HG03469 (cell line): ENCODE measurements at regions not wholly inside any gene's neighbourhood (a gene's known extent, or its start where the extent isn't known, plus 50 kb on each side); places are given as distances from the start of the nearest gene placed in this dataset.

Experiments
- ATAC-seq: cut with Tn5 transposase; IDR thresholded peaks from one replicate; pipeline ENCODE4 v1.9.1; 2021; ENCODE audit warnings: mild to moderate bottlenecking, moderate library complexity, moderate number of reproducible peaks; ENCODE audit not compliant: unreplicated experiment

- no peak for ATAC-seq
Measured at GRCh38 chr16:63983401-63983800, 1138.5 kb downstream of the CDH11 start.

DNA sequence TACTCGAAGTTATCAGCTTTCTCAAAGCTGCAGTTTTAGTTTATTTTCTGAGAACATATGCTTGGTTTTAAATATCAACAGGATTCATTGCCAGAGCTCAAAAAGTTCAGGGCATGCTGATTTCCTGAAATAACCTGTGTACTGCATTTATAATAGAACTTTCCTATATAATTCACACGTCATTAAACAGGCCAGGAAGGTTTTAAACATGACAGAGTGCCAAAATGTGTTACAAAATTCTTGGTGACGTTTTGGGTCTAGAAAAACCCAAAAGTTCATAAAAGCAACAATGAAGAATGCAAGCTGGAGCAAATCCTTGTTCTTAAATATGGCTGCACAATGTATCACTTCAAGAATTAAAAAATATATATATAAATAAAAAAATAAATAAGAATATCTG, 1139.1 kb downstream of the CDH11 start:
- ATAC-seq: no peak

DNA sequence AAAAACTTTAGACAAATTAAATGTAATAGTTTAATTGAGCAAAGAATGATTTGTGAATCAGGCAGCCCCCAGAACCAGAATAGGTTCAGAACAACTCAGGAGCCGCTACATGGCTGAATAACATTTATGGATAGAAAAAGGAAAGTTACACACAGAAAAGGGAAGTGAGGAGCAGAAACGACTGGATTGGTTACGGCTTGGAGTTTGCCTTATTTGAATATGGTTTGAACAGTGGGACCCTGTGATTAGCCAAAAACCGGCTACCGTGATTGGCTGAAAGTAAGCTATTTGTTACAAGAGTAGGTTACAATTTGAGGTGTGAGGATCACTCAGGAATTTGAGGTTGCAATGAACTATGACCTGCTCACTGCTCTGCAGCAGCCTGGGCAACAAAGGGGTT, 1139.8 kb downstream of the CDH11 start:
- ATAC-seq: no peak

DNA sequence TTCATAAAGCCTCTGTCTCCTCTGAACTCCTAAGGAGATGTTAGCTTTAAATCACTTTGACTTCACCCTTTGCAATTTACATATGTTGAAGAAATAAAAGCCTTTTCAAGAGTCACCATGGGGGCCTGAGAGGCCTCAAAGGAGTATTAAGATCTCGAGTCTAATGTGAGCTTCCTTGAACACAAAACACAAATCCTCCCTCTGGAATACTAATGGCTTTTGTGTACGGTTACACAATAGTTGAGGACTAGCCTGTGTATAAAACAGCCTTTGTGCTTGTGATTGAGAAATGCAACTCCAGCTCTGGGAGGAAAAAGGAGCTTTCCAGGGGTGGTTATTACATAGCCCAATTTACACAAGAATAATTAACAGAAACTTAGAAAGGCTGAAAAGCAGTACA, 1140.2 kb downstream of the CDH11 start:
- ATAC-seq: no peak

GRCh38 chr16:63980763-63981162, 1141.1 kb downstream of the CDH11 start:
- ATAC-seq: no peak

DNA sequence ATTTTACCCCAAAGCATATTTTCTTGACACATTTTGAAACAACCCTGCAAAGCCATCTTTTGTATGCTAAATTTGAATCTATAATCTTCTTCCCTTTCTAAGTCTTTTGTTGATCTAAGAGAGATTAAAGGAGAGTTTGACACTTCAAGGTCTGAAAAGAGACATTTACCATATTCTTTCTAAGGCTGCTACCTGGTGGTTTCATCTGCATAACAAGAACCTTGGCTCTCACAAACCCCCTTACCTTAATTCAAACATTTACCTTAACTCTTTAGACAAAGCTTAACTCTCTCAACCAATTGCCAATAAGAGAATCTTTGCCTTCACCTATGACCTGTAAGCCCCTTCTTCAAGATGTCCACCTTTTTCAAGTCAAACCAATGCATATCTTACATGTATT, 1143.6 kb downstream of the CDH11 start:
- no peak for ATAC-seq

GRCh38 chr16:63976345-63976744, 1145.5 kb downstream of the CDH11 start:
- no peak for ATAC-seq

DNA sequence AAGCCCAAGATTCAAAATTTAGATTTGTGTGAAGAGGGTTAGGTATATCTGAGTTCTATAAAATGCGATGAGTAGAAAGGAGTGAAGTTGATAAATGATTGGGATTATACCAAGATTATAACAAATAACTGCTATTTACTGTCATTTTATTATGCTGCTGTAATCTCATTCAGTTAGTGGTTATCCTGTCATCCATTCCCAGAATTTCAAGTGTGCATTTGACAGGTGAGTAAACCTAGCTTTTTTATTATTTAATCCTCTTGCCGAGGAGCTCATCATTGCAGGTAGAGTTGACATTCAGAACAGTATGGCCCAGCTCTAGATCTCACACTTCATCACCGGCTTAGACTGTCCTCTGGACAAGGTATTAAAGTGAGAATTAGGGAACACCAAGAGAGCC, 1146.2 kb downstream of the CDH11 start:
- no peak for ATAC-seq

GRCh38 chr16:63967966-63968365, 1153.9 kb downstream of the CDH11 start:
- no peak for ATAC-seq

GRCh38 chr16:63960321-63960720, 1161.5 kb downstream of the CDH11 start:
- ATAC-seq: no peak

- no peak for ATAC-seq
Measured at GRCh38 chr16:63947022-63947421, 1174.8 kb downstream of the CDH11 start.

DNA sequence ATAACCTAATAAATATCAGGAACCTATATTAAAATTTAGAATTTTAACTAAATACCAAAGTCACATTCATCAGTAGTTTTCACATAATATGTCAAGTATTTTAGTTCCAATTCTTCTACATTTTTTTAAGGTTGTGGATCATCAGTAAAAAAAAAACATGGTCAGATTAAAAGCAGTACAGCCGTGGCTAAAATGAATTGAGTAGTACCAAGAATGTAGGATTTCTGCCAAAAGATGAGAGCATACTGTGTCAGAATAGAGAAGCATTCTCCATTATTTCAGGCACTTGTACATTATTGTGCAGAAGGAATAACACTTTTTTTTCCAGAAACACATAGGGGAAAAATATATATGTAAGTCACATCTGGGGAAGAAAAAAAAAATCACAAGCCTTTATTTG, 1176.1 kb downstream of the CDH11 start:
- no peak for ATAC-seq

DNA sequence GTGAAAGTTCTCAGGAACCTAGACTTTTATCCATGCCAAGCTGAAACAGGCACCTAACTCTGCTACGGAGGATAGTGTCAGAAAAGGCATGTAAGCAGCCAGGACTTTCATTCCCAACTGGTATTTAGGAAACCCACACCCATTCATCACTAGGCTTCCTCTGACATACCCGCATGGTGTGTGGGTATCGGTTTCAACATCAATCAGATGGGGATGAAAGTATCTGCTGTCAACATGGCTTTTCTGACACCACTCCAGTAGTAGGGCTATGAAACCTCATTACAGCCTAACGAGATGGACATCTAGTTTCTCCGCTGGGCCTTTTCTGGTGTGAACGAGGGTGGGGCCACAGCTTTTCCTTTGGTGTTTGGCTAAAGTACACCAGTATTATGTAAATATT, 1178.3 kb downstream of the CDH11 start:
- ATAC-seq: no peak

- no peak for ATAC-seq
Measured at GRCh38 chr16:63938661-63939060, 1183.2 kb downstream of the CDH11 start.

DNA sequence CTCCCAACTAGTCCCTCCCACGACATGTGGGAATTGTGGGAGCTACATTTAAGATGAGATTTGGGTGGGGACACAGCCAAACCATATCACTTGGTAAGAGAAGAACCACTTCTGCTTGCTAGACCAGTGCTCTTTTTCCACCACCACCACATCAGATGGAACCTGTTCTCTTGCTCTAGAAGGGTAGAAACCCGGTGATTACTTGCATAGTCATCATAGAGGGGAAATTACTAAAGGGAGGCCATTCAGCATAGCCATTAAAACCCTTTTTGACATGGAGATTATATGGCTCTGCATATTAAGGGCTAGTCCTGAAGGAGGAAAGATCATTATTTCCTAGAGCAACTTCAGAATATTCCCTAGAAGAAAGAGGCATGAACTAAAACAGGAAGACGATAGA, 1188.0 kb downstream of the CDH11 start:
- ATAC-seq: no peak

DNA sequence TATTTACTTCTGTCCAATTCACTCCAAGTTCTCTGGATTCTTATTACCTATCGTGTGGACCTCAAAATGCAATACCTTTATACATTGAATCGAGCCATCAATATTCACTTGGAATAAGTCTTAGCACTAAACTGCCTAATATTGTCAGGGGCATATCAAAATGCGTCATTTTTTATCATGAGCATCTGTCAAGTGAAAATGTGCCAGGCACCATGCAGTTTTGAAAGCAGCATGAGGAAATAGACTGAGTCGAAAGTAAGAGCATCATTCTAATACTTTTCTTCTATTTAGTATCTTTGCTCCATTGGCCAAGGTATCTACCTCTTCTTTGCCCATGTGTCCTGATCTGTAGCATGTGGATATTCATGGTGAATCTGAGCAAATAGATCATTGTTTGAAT, 1193.4 kb downstream of the CDH11 start:
- ATAC-seq: no peak

- no peak for ATAC-seq
Measured at GRCh38 chr16:63925221-63925620, 1196.6 kb downstream of the CDH11 start.

GRCh38 chr16:63922560-63922959, 1199.3 kb downstream of the CDH11 start:
- no peak for ATAC-seq

DNA sequence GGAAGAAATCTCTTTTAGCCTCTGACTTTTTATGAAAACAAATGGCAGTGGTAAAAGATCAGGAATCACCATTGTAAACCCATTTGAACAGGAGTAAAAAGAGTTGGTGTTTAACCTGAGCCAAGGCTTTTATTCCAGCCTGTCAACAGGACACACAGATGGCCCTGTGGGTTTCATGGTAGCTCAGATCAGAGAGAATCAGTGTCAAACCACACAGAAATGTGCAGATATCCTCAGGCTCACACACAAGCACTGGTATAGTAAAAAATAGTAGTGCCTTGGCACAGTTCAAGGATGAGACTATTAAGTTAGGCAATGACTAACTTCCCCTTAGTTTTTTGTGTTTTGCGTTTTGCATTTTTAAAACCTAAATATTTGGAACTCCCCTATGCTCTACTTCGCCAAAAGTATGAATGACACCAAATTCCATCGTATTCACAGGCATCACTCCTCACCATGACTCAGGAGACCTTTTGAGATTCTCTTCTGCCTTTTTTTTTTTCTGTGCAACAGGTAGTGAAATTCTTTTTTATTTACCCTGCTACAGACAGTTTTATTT, 1200.0 kb downstream of the CDH11 start:
- ATAC-seq: no peak

DNA sequence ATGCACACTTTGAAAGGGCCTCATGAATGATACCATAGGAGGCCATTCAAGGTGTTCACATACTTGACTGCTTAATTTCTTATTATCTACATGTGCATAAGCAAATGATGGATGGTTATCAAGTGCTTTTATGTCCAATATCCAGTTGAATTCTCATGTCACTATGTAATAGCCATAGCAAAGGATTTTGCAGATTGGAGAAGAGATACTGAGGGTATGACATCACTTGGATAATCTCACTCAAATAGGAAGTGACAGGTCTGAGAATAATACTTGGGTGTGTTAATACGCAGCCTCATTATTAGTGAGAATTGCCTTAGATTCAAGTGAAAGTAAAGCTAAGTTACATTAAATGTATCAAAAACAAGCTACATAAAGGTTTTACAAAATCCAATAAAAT, 1208.6 kb downstream of the CDH11 start:
- no peak for ATAC-seq

DNA sequence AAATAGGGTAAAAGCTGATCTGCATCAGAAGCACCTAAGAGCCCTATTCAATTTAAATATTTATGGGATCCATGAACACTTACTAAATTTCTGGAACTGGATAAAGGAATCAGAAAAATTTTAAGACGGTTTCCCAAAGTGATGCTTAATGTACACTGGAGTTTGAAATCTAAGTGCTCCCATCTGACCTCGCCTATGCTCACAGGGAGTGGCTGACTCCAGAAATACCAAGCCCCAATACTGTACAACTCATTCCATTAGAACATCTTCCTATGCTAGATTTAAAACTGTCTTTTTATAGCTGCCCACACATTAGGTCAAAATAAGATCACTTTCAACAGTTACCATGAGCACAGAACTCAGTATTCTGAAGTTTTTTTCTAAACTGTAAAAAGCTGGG, 1214.6 kb downstream of the CDH11 start:
- no peak for ATAC-seq

DNA sequence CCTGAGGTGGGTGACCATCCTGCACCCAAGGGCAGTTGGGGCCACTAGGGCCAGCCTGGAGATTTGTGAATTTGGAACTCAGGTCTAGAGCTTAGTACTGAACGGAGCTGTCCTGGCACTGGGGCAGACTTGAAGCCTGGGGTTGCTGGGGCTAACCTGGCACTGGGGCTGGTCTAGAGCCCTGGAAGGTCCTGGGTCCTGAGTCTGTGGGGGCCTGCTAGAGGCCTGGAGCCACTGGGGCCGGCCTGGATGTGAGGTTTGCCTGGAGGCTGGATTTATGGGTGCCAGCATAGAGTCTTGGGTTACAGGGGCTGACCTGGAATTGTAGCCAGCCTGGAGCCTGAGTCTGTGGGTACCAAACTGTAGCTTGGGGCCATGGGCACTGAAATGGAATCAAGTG, 1216.9 kb downstream of the CDH11 start:
- no peak for ATAC-seq

DNA sequence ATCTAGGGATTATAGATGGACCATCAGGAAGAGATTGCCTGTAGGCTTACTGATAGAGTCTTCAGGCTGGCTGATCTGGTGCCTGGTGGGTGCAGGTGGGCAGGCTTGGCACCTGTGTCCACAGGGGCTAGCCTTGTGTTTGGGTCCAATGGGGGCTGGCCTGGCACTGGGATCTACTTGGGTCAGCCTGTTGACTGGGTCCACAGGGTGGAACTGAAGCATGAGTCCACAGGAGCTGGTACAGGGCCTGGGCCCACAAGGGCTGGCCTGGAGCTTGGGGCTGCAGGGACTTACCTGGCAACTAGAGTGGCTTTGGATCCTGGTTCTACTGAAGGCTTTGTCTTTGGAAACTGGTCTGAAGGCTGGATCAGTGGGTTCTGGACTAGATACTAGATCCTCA, 1217.7 kb downstream of the CDH11 start:
- ATAC-seq: no peak
